Right ventricle myocardium inferior (tissue), 1 donor: ENCODE measurements at regions not wholly inside any gene's neighbourhood (a gene's known extent, or its start where the extent isn't known, plus 50 kb on each side); places are given as distances from the start of the nearest gene placed in this dataset.

ENCODE experiments used
- ATAC-seq: fragments of 200-7000 bp; cut with Tn5 transposase; one replicate; pipeline ENCODE4 v1.9.1; 2020; ENCODE audit warnings: mild to moderate bottlenecking, moderate library complexity
- DNase-seq: peaks from one replicate; pipeline ENCODE4 v3.0.0; 2021; ENCODE audit errors: missing footprints
- intact Hi-C: fragments of 100-400 bp; cut with DNase I; formaldehyde crosslinking; loops from one replicate; pipeline ENCODE4 v1.11.0; 2022
- donor health status: DM: no; HTN: yes; CAD: no; lungs with severe emphysema.

- DNase-seq, result no peak
- intact Hi-C loops, result no loop called here
- no peak for ATAC-seq
These were observed 104.9 kb upstream of the YPEL5 start for GRCh38 chr2:30041884-30042283.

- intact Hi-C loops, result no loop called here
- ATAC-seq (no peak), DNase-seq (no peak)
These were observed 100.4 kb upstream of the YPEL5 start for GRCh38 chr2:30046396-30046795.

GRCh38 chr2:30046979-30047378 lies 99.8 kb upstream of the YPEL5 start:
- intact Hi-C loops, result no loop called here
- no peak for DNase-seq
- no peak for ATAC-seq

- ATAC-seq (no peak), DNase-seq (no peak)
- intact Hi-C loops, result no loop called here
These were observed 98.1 kb upstream of the YPEL5 start for GRCh38 chr2:30048636-30049175.

GRCh38 chr2:30055548-30055947 lies 91.3 kb upstream of the YPEL5 start:
- DNase-seq, result no peak
- intact Hi-C loops, result no loop called here
- no peak for ATAC-seq

GRCh38 chr2:30060562-30060961 lies 86.2 kb upstream of the YPEL5 start:
- intact Hi-C loops, result no loop called here
- ATAC-seq (no peak), DNase-seq (no peak)

GRCh38 chr2:30068067-30068466 lies 78.7 kb upstream of the YPEL5 start:
- DNase-seq, result no peak
- ATAC-seq, result no peak
- intact Hi-C loops, result no loop called here

- intact Hi-C loops, result loop anchor here (2.0 kb wide), 1 partner anchor 150 kb away; no protein-coding TSS in a partner anchor
- DNase-seq (no peak), ATAC-seq (peak; percentile 76)
These were observed 74.5 kb upstream of the YPEL5 start for GRCh38 chr2:30072250-30072842.

GRCh38 chr2:30073523-30073922 lies 73.3 kb upstream of the YPEL5 start:
- ATAC-seq, result no peak
- DNase-seq, result no peak
- intact Hi-C loops, result loop anchor here (2.0 kb wide), 1 partner anchor 151 kb away; no protein-coding TSS in a partner anchor

GRCh38 chr2:30074023-30074422 lies 72.8 kb upstream of the YPEL5 start:
- DNase-seq, result no peak
- ATAC-seq, result peak; percentile 26
- intact Hi-C loops, result no loop called here

GRCh38 chr2:30078521-30078920 lies 68.3 kb upstream of the YPEL5 start:
- ATAC-seq (no peak), DNase-seq (no peak)
- intact Hi-C loops, result no loop called here

GRCh38 chr2:30084915-30085314 lies 61.9 kb upstream of the YPEL5 start:
- ATAC-seq (no peak), DNase-seq (no peak)
- intact Hi-C loops, result no loop called here

GRCh38 chr2:30089171-30089570 lies 57.6 kb upstream of the YPEL5 start:
- no peak for ATAC-seq
- no peak for DNase-seq
- intact Hi-C loops, result no loop called here

GRCh38 chr2:30095402-30095801 lies 51.4 kb upstream of the YPEL5 start:
- ATAC-seq (no peak), DNase-seq (no peak)
- intact Hi-C loops, result no loop called here

- intact Hi-C loops, result no loop called here
- DNase-seq (no peak), ATAC-seq (no peak)
These were observed 50.4 kb upstream of the YPEL5 start for GRCh38 chr2:30096451-30096850.
